Neutrophil (primary cell): ENCODE measurements at regions not wholly inside any gene's neighbourhood (a gene's known extent, or its start where the extent isn't known, plus 50 kb on each side); places are given as distances from the start of the nearest gene placed in this dataset.

Experiments used
- H3K27ac ChIP-seq: fragments of 200-600 bp; sonication (generic); 2 replicates; pipeline ENCODE4 v1.5.1; 2016; ENCODE audit warnings: mild to moderate bottlenecking, moderate library complexity
- H3K27me3 ChIP-seq: fragments of 200-600 bp; sonication (generic); 2 replicates; pipeline ENCODE4 v1.6.0; 2016; ENCODE audit warnings: mild to moderate bottlenecking
- H3K36me3 ChIP-seq: fragments of 200-600 bp; sonication (generic); 2 replicates; pipeline ENCODE4 v1.5.1; 2017
- H3K4me1 ChIP-seq, 2 experiments: fragments of 200-600 bp in 1 of 2; sonication (generic) in 1 of 2; 1 replicate in 1 of 2; 2 replicates in 1 of 2; pipeline versions ENCODE4 v1.5.1 to v1.6.1; 2013 to 2016; ENCODE audit warnings: low read depth in 1 of 2, low read length in 1 of 2, mild to moderate bottlenecking in 1 of 2, moderate library complexity in 1 of 2; ENCODE audit not compliant: control insufficient read depth in 1 of 2, insufficient read depth in 1 of 2
- H3K4me3 ChIP-seq, 2 experiments: fragments of 200-600 bp in 1 of 2; sonication (generic) in 1 of 2; 1 replicate in 1 of 2; 2 replicates in 1 of 2; pipeline ENCODE4 v1.5.1; 2013 to 2016; ENCODE audit warnings: low read depth in 1 of 2, low read length in 1 of 2, mild to moderate bottlenecking in 1 of 2, moderate library complexity in 1 of 2
- H3K9me3 ChIP-seq: fragments of 200-600 bp; sonication (generic); 2 replicates; pipeline ENCODE4 v1.5.1; 2016
- CTCF ChIP-seq: fragments of 200-600 bp; sonication (generic); IDR thresholded peaks from 2 replicates; pipeline ENCODE4 v1.5.1; 2016; ENCODE audit warnings: antibody characterized with exemption

GRCh38 chr11:81339521-81339920 lies 1394.1 kb downstream of the FAM181B start:
- H3K4me3 ChIP-seq: no peak overlapping the region
- TF ChIP-seq CTCF: no peak

GRCh38 chr11:81337756-81338155 lies 1395.9 kb downstream of the FAM181B start:
- Histone ChIP-seq H3K9me3 (no peaks in the 10 kb centered on the region), H3K36me3 (no peaks in the 10 kb centered on the region), H3K27me3 (no peaks in the 10 kb centered on the region), H3K4me1 (no peaks in the 10 kb centered on the region), H3K4me3 (no peak overlapping the region), H3K27ac (no peak overlapping the region)
- TF ChIP-seq CTCF: no peak

More at GRCh38 chr11:81339521-81339920, 1394.1 kb downstream of the FAM181B start:
- Histone ChIP-seq H3K9me3 (no peaks in the 10 kb centered on the region), H3K27ac (no peak overlapping the region), H3K27me3 (no peaks in the 10 kb centered on the region), H3K36me3 (no peaks in the 10 kb centered on the region), H3K4me1 (no peaks in the 10 kb centered on the region)

- no peaks in the 10 kb centered on the region for H3K27me3 ChIP-seq
- H3K36me3 ChIP-seq: no peaks in the 10 kb centered on the region
- no peak overlapping the region for H3K27ac ChIP-seq
- H3K9me3 ChIP-seq: no peaks in the 10 kb centered on the region
- no peak overlapping the region for H3K4me3 ChIP-seq
- TF ChIP-seq CTCF: no peak
- H3K4me1 ChIP-seq: no peaks in the 10 kb centered on the region
Measured at GRCh38 chr11:81332276-81332675, 1401.4 kb downstream of the FAM181B start.

GRCh38 chr11:81331611-81332235 lies 1401.9 kb downstream of the FAM181B start:
- no peak for TF ChIP-seq CTCF
- Histone ChIP-seq H3K27me3 (no peaks in the 10 kb centered on the region), H3K4me3 (no peak overlapping the region), H3K36me3 (no peaks in the 10 kb centered on the region), H3K9me3 (no peaks in the 10 kb centered on the region), H3K4me1 (no peaks in the 10 kb centered on the region), H3K27ac (no peak overlapping the region)

- no peaks in the 10 kb centered on the region for H3K36me3 ChIP-seq
- H3K4me3 ChIP-seq: no peak overlapping the region
- H3K27ac ChIP-seq: no peak overlapping the region
- TF ChIP-seq CTCF: no peak
- no peaks in the 10 kb centered on the region for H3K4me1 ChIP-seq
- no peaks in the 10 kb centered on the region for H3K27me3 ChIP-seq
- no peaks in the 10 kb centered on the region for H3K9me3 ChIP-seq
Measured at GRCh38 chr11:81331088-81331487, 1402.6 kb downstream of the FAM181B start.
